Thyroid gland (tissue), 4 donors: ENCODE measurements at regions not wholly inside any gene's neighbourhood (a gene's known extent, or its start where the extent isn't known, plus 50 kb on each side); places are given as distances from the start of the nearest gene placed in this dataset.
"Not testable (repeated sequence)": the region's sequence is repeated elsewhere in the genome, so short reads cannot be mapped to it uniquely, and the experiment has no call there.

Source experiments
- DNase-seq, 2 donors: peaks; one replicate each; pipeline ENCODE4 v3.0.0-alpha.2; 2019
- H3K27ac ChIP-seq, 3 donors: fragments of 200-600 bp; sonication (generic); 1 replicate in 2 of 3; 2 replicates in 1 of 3; pipeline ENCODE4 v1.5.1; 2016 to 2019; ENCODE audit warnings: mild to moderate bottlenecking in 1 of 3, moderate library complexity in 1 of 3
- H3K27me3 ChIP-seq: fragments of 200-600 bp; sonication (generic); one replicate; pipeline ENCODE4 v1.5.1; 2019
- H3K36me3 ChIP-seq, 2 donors: fragments of 200-600 bp; sonication (generic); one replicate each; pipeline ENCODE4 v1.5.1; 2016 to 2019
- H3K4me1 ChIP-seq, 2 donors: fragments of 200-600 bp; sonication (generic); one replicate each; pipeline ENCODE4 v1.5.1; 2017 to 2019
- H3K4me3 ChIP-seq, 3 donors: fragments of 200-600 bp; sonication (generic); replicated peaks in 1 of 3; 1 replicate in 2 of 3; 2 replicates in 1 of 3; pipeline ENCODE4 v1.5.1; 2016; ENCODE audit warnings: mild to moderate bottlenecking in 1 of 3
- H3K9me3 ChIP-seq: fragments of 200-600 bp; sonication (generic); one replicate; pipeline ENCODE4 v1.5.1; 2017
- POLR2A ChIP-seq, 2 donors: fragments of 450-650 bp; IDR thresholded peaks; one replicate each; pipeline ENCODE4 v1.6.1; 2017; ENCODE audit warnings: antibody characterized with exemption in 2 of 2, mild to moderate bottlenecking in 2 of 2, moderate library complexity in 1 of 2
- WGBS, 2 donors: methylation state at CpG; one replicate each; pipeline ENCODE4 v1.1.5; 2017; 5-methylcytosine and 5-hydroxymethylcytosine counted together
- intact Hi-C: fragments of 100-400 bp; cut with DNase I; formaldehyde crosslinking; loops from one replicate; pipeline ENCODE4 v1.15.1; 2023
- TF ChIP-seq, protein P1 (sequence below), 6 experiments: fragments of 200-600 bp in 3 of 6; fragments of 450-650 bp in 3 of 6; sonication (generic) in 3 of 6; IDR thresholded peaks; one replicate each; pipeline ENCODE4 v1.5.1; 2016 to 2019; ENCODE audit warnings: antibody characterized with exemption in 6 of 6, mild to moderate bottlenecking in 2 of 6, inconsistent platforms in 1 of 6, moderate library complexity in 1 of 6

DNA sequence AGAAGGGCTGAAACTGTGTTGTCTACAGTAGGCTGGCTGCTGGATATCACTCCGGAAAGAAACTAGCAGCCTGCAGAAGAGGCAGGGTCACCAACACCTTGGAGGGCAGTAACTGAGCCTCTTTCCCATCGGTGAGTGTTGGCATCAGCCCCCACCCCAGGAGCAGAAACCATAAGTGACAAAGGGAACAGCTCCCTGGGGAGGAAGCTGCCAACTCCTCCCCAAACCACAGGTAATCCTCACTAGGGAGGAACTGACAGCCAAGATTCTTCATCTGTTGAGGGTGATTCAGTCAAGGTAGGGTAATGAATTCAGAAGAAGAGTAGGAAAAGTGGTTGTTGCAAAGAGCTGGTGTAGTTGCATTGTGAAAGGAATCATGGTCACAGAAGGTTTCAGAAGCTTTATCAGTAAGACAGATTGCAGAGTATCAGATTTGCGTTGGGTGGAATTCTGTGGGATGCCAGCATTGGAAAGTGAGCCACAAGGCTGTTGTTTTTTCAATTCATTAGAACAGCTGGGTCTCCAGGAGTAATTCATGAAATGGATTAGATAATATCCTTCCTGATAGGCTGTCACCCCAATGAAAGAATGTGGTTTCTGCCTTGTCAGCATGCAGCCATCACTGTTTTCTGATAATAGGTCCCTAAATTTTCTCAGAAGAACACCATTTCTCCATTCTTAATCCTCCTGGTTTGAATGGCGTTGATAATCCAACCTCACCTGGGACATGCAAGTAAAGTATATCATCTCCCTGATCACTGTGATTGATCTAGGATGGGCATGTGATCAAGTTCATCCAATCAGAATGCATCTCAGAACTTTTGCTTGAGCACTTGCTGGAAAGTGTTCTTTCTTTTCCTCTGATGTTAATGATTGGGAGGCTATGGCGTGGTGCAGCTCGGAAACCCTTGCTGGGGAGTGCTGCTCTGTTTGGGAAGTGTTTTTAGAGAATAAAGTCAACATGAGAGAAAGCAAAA, 75.0 kb upstream of the CTBP2 start:
- WGBS, 2 donors, result 67 to 68% methylated on average over 6 of the region's 6 CpGs
- Histone ChIP-seq H3K27ac (no peak overlapping the region), H3K4me1 (no peaks in the 10 kb centered on the region), H3K27me3 (no peaks in the 10 kb centered on the region), H3K4me3 (no peak overlapping the region), H3K9me3 (no peaks in the 10 kb centered on the region), H3K36me3 (no peaks in the 10 kb centered on the region)
- no peak for DNase-seq
- no peak for TF ChIP-seq POLR2A (IDR thresholded peaks at IDR 0.05)
- TF ChIP-seq, protein P1, sequence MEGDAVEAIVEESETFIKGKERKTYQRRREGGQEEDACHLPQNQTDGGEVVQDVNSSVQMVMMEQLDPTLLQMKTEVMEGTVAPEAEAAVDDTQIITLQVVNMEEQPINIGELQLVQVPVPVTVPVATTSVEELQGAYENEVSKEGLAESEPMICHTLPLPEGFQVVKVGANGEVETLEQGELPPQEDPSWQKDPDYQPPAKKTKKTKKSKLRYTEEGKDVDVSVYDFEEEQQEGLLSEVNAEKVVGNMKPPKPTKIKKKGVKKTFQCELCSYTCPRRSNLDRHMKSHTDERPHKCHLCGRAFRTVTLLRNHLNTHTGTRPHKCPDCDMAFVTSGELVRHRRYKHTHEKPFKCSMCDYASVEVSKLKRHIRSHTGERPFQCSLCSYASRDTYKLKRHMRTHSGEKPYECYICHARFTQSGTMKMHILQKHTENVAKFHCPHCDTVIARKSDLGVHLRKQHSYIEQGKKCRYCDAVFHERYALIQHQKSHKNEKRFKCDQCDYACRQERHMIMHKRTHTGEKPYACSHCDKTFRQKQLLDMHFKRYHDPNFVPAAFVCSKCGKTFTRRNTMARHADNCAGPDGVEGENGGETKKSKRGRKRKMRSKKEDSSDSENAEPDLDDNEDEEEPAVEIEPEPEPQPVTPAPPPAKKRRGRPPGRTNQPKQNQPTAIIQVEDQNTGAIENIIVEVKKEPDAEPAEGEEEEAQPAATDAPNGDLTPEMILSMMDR (IDR thresholded peaks at IDR 0.05), result no peak
- intact Hi-C loops, result no loop called here

DNA sequence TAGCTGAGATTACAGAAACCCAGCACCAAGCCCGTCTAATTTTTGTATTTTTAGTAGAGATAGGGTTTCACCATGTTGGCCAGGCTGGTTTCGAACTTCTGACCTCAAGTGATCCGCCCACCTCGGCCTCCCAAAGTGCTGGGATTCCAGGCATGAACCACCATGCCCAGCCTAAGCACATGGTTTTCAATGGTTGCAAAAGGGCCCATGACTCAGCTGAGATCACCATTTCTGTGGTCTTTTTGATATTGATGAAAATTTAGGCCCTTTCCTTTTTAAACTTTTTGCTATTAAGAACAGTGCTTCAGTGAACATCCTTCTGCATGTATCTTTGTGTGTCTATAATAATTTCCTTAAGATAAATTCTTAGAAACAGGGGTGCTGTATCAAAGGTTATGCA, 74.2 kb upstream of the CTBP2 start:
- intact Hi-C loops, H3K4me1 ChIP-seq, H3K36me3 ChIP-seq, H3K9me3 ChIP-seq, H3K4me3 ChIP-seq, DNase-seq, H3K27me3 ChIP-seq, H3K27ac ChIP-seq: not testable (repeated sequence)
- WGBS, 2 donors, result 84 to 89% methylated on average over 4 of the region's 4 CpGs

DNA sequence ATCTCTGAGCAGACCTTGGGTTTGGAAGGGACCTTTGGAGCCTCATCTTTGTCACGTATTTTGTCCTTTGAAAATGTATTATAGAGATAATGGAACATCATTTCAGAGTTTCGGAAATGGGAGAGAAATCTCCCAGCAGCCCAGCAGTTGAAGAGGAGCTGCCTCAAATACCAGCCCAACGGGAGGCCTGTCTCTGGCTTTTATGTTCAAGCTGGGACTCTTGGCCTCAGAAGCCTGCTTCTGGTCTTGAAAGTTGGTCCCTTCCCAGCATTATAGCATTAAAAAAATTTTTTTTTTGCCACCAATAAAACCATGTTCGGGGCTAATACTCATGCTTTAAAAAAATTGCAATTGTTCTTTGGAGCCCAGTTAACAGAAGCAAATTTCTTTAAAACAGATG, 73.4 kb upstream of the CTBP2 start:
- Histone ChIP-seq H3K4me3 (no peak overlapping the region), H3K36me3 (no peaks in the 10 kb centered on the region), H3K27ac (no peak overlapping the region), H3K27me3 (no peaks in the 10 kb centered on the region), H3K4me1 (no peaks in the 10 kb centered on the region), H3K9me3 (no peaks in the 10 kb centered on the region)
- TF ChIP-seq, protein P1 (IDR thresholded peaks at IDR 0.05), result no peak
- TF ChIP-seq POLR2A (IDR thresholded peaks at IDR 0.05), result no peak
- no peak for DNase-seq
- intact Hi-C loops, result no loop called here
- 87 to 91% methylated on average over 4 of the region's 4 CpGs for WGBS, 2 donors

DNA sequence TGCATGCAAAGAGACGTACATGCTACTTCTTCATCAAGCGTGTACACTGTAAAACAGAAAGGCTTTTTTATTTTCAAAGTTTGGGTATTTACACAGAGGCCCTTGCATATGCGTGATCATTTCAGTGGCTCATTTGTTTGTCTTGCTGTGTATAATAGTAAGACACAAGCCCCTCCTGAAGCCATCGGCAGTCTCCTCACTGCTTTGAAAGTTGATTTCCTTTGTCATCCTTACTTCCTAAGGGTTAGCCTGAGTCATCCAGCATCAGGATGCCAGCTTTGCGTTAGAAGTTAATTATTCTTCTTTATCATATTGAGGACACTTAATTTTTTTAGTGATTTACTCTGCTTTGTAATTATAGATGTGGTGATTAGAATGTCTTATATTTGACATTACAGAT, 72.5 kb upstream of the CTBP2 start:
- intact Hi-C loops, result no loop called here
- 87 to 93% methylated on average over 5 of the region's 5 CpGs for WGBS, 2 donors
- Histone ChIP-seq H3K36me3 (no peaks in the 10 kb centered on the region), H3K27ac (no peak overlapping the region), H3K4me3 (no peak overlapping the region), H3K9me3 (no peaks in the 10 kb centered on the region), H3K27me3 (no peaks in the 10 kb centered on the region), H3K4me1 (no peaks in the 10 kb centered on the region)
- DNase-seq, result no peak
- no peak for TF ChIP-seq POLR2A (IDR thresholded peaks at IDR 0.05)
- TF ChIP-seq, protein P1 (IDR thresholded peaks at IDR 0.05), result no peak

DNA sequence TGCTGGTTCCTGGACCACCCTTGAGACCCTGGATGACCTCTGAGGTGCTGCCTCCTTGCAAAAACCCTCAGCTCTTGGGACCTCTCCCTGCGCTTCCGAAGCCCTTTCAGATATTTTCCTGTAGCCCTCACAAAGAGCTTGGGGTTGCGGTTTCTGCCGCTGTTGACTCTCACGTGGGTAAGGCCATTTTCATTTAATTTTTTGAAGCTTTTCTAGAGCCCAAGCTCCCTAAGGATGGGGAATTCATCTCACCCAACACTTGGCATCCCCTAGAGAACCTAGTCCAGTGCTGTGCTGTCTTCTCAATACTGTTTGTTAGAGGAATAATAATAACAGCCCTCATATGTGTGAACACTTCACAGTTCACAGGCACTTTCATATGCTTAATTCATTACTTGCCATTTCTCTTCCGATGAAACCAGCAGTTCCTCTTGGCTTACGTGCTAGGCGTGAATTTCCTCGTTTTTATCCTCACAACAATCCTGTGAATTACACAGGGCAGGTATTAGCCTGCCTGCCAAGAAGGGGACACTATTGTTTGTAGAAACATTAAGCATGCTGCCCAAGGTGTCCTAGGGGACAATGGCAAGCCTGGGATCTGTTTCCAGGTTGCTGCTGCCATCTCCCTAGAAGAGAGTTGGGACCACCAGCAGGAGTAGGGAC, 71.6 kb upstream of the CTBP2 start:
- intact Hi-C loops, result no loop called here
- Histone ChIP-seq H3K4me1 (no peaks in the 10 kb centered on the region), H3K27me3 (no peaks in the 10 kb centered on the region), H3K4me3 (no peak overlapping the region), H3K27ac (no peak overlapping the region), H3K36me3 (no peaks in the 10 kb centered on the region), H3K9me3 (no peaks in the 10 kb centered on the region)
- no peak for TF ChIP-seq POLR2A (IDR thresholded peaks at IDR 0.05)
- TF ChIP-seq, protein P1 (IDR thresholded peaks at IDR 0.05), result no peak
- no peak for DNase-seq
- WGBS, 2 donors, result 91 to 96% methylated on average over 9 of the region's 9 CpGs
